ENCODE measurements at regions not wholly inside any gene's neighbourhood (a gene's known extent, or its start where the extent isn't known, plus 50 kb on each side); places are given as distances from the start of the nearest gene placed in this dataset.

DNA sequence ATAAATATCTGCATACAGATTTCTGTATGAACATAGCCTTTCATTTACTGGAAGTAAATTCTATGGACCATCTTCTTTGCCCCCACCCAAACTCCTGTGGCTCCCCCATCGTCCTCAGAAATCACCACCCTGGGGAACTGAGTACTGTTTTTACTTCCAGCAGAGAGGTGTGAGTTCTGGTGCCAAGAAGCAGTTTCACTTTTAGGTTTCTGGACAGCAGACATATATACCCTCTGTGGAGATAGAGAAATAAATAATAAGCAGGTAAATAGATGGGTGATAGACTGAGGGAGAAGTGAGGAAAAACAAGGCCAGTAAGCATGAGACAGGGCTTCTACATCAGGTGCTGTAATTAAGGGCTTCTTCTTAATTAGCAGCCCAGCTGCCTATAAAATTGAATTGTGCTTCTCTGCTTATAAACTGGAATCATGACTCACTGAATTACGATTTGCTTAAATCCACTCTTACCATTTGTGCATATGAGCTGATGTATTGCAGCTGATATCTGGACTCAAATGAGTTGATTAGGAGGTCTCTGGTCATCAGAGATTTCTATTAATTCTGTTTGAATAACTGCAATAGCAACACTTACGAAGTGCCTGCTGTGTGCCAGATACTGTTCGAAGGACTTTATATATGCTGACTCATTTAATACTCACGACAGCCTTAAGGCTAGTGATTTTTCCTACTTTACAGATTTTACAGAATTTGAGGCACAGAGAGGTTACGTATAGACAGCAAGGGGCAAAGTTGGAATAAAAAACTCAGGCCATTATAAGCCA lies 60.8 kb upstream of the DHX15 start:
- no peak for ATAC-seq (ENCODE audit: low FRiP score in 2 of 2)
- Histone ChIP-seq H3K27me3 (no peaks in the 10 kb centered on the region), H3K4me3 (no peak overlapping the region), H3K4me1 (no peaks in the 10 kb centered on the region), H3K27ac (no peak overlapping the region), H3K36me3 (no peaks in the 10 kb centered on the region), H3K9me3 (no peaks in the 10 kb centered on the region)
- 53 to 76% methylated on average over 6 of the region's 6 CpGs for WGBS, 2 donors
- TF ChIP-seq POLR2A (IDR thresholded peaks at IDR 0.05) (no peak), POLR2AphosphoS5 (IDR thresholded peaks at IDR 0.05) (no peak), EP300 (IDR thresholded peaks at IDR 0.05) (no peak)
- TF ChIP-seq, protein P1, sequence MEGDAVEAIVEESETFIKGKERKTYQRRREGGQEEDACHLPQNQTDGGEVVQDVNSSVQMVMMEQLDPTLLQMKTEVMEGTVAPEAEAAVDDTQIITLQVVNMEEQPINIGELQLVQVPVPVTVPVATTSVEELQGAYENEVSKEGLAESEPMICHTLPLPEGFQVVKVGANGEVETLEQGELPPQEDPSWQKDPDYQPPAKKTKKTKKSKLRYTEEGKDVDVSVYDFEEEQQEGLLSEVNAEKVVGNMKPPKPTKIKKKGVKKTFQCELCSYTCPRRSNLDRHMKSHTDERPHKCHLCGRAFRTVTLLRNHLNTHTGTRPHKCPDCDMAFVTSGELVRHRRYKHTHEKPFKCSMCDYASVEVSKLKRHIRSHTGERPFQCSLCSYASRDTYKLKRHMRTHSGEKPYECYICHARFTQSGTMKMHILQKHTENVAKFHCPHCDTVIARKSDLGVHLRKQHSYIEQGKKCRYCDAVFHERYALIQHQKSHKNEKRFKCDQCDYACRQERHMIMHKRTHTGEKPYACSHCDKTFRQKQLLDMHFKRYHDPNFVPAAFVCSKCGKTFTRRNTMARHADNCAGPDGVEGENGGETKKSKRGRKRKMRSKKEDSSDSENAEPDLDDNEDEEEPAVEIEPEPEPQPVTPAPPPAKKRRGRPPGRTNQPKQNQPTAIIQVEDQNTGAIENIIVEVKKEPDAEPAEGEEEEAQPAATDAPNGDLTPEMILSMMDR (IDR thresholded peaks at IDR 0.05) = no peak
- DNase-seq = no peak

DNA sequence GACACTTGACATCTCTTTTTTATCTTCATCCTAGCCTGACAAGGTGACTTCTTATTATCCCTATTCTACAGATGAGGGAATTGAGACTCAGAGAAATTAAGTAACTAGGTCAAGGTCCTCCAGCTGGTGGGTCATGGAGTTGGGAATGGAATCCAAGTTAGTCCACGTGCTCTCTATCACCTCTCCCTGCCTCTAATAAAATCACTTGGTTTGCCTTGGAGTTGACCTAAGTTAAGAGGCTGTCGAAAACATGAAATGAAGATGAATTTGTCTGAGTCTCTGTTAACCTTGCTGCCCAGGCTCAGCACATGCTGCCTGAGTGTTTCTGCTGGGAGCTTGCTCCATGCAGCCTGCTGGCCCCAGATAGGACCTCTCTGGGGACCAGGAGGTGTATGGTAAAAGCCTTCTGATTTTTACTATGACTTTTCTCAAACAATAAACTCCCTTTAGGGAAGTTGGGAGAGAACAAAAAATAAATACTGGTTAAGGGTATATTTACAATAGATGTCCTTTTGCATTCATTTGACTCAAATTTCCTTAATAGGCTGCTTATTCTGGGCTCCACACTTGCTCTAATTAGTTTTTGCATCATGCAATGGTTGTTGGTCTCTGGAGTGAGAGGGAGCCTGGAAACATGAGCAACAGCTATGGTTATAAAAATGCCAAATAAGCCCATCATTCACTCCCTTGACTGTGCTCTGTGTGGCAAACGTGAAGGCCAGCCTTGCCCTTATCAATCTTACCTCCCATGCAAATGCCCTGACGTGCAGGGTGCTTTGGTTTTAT lies 61.6 kb upstream of the DHX15 start:
- 54 to 72% methylated on average over 4 of the region's 4 CpGs for WGBS, 2 donors
- H3K4me1 ChIP-seq = no peaks in the 10 kb centered on the region
- no peak for DNase-seq
- H3K27ac ChIP-seq = no peak overlapping the region
- no peak for ATAC-seq (ENCODE audit: low FRiP score in 2 of 2)
- TF ChIP-seq, protein P1 (IDR thresholded peaks at IDR 0.05) = no peak
- no peak for TF ChIP-seq EP300 (IDR thresholded peaks at IDR 0.05)
- TF ChIP-seq POLR2A (IDR thresholded peaks at IDR 0.05) = no peak
- no peak for TF ChIP-seq POLR2AphosphoS5 (IDR thresholded peaks at IDR 0.05)
- no peaks in the 10 kb centered on the region for H3K36me3 ChIP-seq
- no peak overlapping the region for H3K4me3 ChIP-seq
- H3K27me3 ChIP-seq = no peaks in the 10 kb centered on the region
- no peaks in the 10 kb centered on the region for H3K9me3 ChIP-seq

DNA sequence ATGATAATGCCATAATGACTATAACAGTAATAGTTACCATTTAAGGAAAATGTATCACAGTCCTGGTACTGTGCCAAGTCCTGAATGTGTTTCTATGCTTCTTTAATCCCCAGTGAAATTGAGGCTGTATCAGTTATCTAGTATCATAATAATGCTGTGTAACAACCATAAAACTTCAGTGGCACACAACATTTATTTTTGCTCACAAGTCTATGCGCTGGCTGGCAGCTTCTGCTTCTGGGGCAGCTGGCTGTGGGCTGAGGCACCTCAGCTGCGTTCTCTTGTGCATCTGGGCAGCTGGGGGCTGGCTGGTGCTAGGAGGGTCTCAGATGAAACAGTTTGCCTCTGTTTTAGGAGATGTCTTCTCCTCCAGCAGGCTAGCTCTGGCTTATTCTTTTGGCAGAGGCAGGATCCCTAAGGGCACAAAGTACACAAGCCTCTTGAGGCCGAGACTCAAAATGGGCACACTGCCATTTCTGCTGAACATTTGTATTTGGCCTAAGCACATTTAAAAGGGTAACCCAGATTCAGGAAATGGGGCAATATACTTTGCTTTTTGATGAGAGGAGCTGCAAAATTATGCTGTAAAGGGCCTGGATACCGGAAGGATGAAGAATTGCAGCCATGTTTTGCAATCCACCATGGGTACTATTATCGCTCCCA lies 62.6 kb upstream of the DHX15 start:
- no peak overlapping the region for H3K27ac ChIP-seq
- 66 to 72% methylated on average over 5 of the region's 5 CpGs for WGBS, 2 donors
- no peak for TF ChIP-seq POLR2A (IDR thresholded peaks at IDR 0.05)
- no peaks in the 10 kb centered on the region for H3K4me1 ChIP-seq
- no peak overlapping the region for H3K4me3 ChIP-seq
- no peaks in the 10 kb centered on the region for H3K36me3 ChIP-seq
- H3K27me3 ChIP-seq = no peaks in the 10 kb centered on the region
- DNase-seq = no peak
- ATAC-seq (ENCODE audit: low FRiP score in 2 of 2) = no peak
- H3K9me3 ChIP-seq = no peaks in the 10 kb centered on the region

DNA sequence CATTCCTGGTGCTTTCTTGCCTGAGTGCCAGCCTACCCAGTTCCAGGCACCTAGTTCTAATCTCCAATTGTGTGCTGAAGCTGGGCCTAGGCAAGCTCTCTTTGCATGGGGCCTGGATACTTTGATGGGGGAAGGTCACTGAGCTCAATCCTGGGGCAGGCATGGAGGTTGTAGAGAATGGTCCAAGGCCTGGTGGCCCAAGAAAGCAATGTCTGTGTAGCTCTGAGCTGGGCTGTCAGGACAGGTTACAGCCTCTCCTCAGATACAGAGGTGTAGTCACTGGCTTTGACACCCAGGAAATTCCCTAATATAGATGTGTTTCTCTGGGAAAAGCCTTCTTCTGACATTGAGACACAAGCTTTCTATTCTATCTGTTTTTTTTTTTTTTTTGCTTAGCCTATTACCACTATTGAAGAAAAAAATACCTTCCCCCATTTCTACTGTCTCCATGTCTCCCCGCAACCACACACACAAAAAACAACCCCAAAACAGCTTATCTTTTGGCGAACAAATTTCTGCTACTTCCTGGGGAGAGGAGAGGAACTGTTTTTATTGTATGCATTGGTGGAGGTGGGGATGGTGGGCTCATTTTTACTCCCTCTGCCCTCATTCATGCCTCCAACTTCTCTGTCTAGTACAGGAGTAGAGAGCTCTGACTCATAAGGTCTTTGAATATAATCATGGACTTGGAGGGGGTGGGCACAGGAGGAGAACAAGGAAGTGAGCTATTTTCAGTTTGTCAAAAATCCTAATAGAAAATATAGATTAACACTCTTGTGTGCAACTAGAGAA lies 66.7 kb upstream of the DHX15 start:
- DNase-seq (no peak), ATAC-seq (ENCODE audit: low FRiP score in 2 of 2) (peak in 1 of 2 donors; percentile 50)
- no peak for TF ChIP-seq POLR2AphosphoS5 (IDR thresholded peaks at IDR 0.05)
- TF ChIP-seq EP300 (IDR thresholded peaks at IDR 0.05) = no peak
- TF ChIP-seq POLR2A (IDR thresholded peaks at IDR 0.05) = no peak
- TF ChIP-seq, protein P1 (IDR thresholded peaks at IDR 0.05) = no peak
- Histone ChIP-seq H3K27ac (no peak overlapping the region), H3K4me3 (no peak overlapping the region), H3K27me3 (no peaks in the 10 kb centered on the region), H3K9me3 (no peaks in the 10 kb centered on the region), H3K4me1 (no peaks in the 10 kb centered on the region), H3K36me3 (no peaks in the 10 kb centered on the region)
- 71 to 77% methylated on average over 2 of the region's 2 CpGs for WGBS, 2 donors

Data from upper lobe of left lung (tissue), 6 donors.